ENCODE measurements at regions not wholly inside any gene's neighbourhood (a gene's known extent, or its start where the extent isn't known, plus 50 kb on each side); places are given as distances from the start of the nearest gene placed in this dataset.

- Histone ChIP-seq H3K9ac (ENCODE audit: low read length) (no peak overlapping the region), H3K9me3 (ENCODE audit: control insufficient read depth, low read length) (peaks cover 2% of the 10 kb centered on the region), H3K4me3 (ENCODE audit: low read length) (no peak overlapping the region), H3K4me1 (ENCODE audit: control insufficient read depth, insufficient read depth, low read length) (no peaks in the 10 kb centered on the region), H3K27me3 (replicated peaks; ENCODE audit: control insufficient read depth, insufficient read depth, low read length) (peaks cover 5% of the 10 kb centered on the region), H3K36me3 (ENCODE audit: control insufficient read depth, insufficient read depth, low read length, severe bottlenecking) (no peaks in the 10 kb centered on the region)
- DNase-seq (ENCODE audit: low read depth) = no peak
Measured at GRCh38 chr21:35962917-35963316, 97.4 kb downstream of the SETD4 start.

- H3K9ac ChIP-seq (ENCODE audit: low read length) = no peak overlapping the region
- H3K4me3 ChIP-seq (ENCODE audit: low read length) = no peak overlapping the region
- no peak for DNase-seq (ENCODE audit: low read depth)
- H3K36me3 ChIP-seq (ENCODE audit: control insufficient read depth, insufficient read depth, low read length, severe bottlenecking) = no peaks in the 10 kb centered on the region
- H3K9me3 ChIP-seq (ENCODE audit: control insufficient read depth, low read length) = peaks cover 5% of the 10 kb centered on the region
- H3K4me1 ChIP-seq (ENCODE audit: control insufficient read depth, insufficient read depth, low read length) = no peaks in the 10 kb centered on the region
- H3K27me3 ChIP-seq (replicated peaks; ENCODE audit: control insufficient read depth, insufficient read depth, low read length) = peaks cover 8% of the 10 kb centered on the region
Measured at GRCh38 chr21:35954066-35954465, 106.3 kb downstream of the SETD4 start.

- Histone ChIP-seq H3K9me3 (ENCODE audit: control insufficient read depth, low read length) (peaks cover 5% of the 10 kb centered on the region), H3K36me3 (ENCODE audit: control insufficient read depth, insufficient read depth, low read length, severe bottlenecking) (no peaks in the 10 kb centered on the region), H3K9ac (ENCODE audit: low read length) (no peak overlapping the region), H3K27me3 (replicated peaks; ENCODE audit: control insufficient read depth, insufficient read depth, low read length) (peaks cover 8% of the 10 kb centered on the region), H3K4me1 (ENCODE audit: control insufficient read depth, insufficient read depth, low read length) (no peaks in the 10 kb centered on the region), H3K4me3 (ENCODE audit: low read length) (no peak overlapping the region)
- peak; percentile 24 for DNase-seq (ENCODE audit: low read depth)
Measured at GRCh38 chr21:35953597-35953996, 106.7 kb downstream of the SETD4 start.

DNA sequence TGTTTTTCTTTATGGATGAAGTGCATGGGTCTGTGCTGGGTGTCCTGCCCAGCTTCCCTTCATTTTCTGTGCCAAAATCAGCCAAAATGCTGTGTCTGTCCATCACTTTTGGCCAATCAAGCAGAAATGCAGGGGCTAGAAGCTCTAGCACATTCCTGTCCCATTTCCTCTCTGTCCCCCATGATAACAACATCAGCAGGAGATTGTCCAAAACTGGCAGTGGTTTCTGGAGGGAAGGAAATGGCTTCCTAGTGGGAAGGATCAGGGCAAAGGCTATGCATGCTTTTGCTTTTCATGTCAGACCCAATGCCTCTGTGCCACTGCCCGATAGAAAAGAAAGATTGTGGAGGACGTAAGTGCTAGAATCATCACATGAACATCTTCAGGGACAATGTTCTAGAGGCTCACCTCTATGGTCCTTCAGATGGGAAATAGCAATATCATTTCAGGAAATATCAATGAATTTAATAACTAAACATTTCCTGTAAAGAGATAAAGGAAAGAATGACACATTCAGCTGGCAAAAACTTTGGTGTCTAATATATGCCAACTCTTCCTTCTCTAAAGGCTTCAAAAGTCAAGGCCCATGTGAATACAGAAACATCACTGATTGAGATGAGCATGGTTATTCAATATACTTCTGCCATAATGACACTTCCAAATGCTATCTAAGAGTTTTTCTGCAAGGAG, 107.5 kb downstream of the SETD4 start:
- H3K9me3 ChIP-seq (ENCODE audit: control insufficient read depth, low read length) = peaks cover 2% of the 10 kb centered on the region

GRCh38 chr21:35948982-35949381, 111.3 kb downstream of the SETD4 start:
- DNase-seq (ENCODE audit: low read depth) = no peak
- Histone ChIP-seq H3K27me3 (replicated peaks; ENCODE audit: control insufficient read depth, insufficient read depth, low read length) (no peaks in the 10 kb centered on the region), H3K4me3 (ENCODE audit: low read length) (no peak overlapping the region), H3K9ac (ENCODE audit: low read length) (no peak overlapping the region), H3K4me1 (ENCODE audit: control insufficient read depth, insufficient read depth, low read length) (no peaks in the 10 kb centered on the region), H3K36me3 (ENCODE audit: control insufficient read depth, insufficient read depth, low read length, severe bottlenecking) (no peaks in the 10 kb centered on the region), H3K9me3 (ENCODE audit: control insufficient read depth, low read length) (no peaks in the 10 kb centered on the region)

More for the DNA sequence above, 107.5 kb downstream of the SETD4 start:
- no peak for DNase-seq (ENCODE audit: low read depth)
- H3K9ac ChIP-seq (ENCODE audit: low read length) = no peak overlapping the region
- peaks cover 8% of the 10 kb centered on the region for H3K27me3 ChIP-seq (replicated peaks; ENCODE audit: control insufficient read depth, insufficient read depth, low read length)
- H3K36me3 ChIP-seq (ENCODE audit: control insufficient read depth, insufficient read depth, low read length, severe bottlenecking) = no peaks in the 10 kb centered on the region
- H3K4me3 ChIP-seq (ENCODE audit: low read length) = no peak overlapping the region
- no peaks in the 10 kb centered on the region for H3K4me1 ChIP-seq (ENCODE audit: control insufficient read depth, insufficient read depth, low read length)

DNA sequence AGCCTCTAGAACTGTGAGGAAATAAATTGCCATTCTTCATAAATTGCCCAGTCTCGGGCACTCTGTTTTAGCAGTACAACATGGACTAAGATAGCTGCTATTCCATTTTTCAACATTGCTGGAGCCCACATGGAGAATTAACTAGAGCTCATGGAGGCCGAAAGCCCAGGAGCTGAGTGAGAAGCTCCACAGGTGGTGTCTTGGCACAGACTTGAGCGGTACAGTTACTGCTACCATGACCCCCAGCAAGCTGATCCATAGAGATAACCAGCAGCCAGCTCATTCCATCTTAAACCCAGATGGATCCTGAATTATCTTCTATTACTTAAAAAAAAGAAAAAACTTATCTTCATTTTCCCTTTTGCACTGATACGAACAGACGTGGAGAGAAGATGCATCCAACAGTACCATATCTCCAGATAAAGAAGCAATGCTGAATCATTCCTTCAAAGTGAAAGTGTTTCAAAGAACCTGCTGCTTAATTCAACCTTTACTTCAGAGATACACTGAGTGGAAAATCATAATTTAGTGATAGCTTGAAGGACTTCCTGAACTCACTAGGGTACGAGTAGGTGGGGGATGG, 115.1 kb downstream of the SETD4 start:
- Histone ChIP-seq H3K9ac (ENCODE audit: low read length) (no peak overlapping the region), H3K36me3 (ENCODE audit: control insufficient read depth, insufficient read depth, low read length, severe bottlenecking) (no peaks in the 10 kb centered on the region), H3K4me3 (ENCODE audit: low read length) (no peak overlapping the region), H3K4me1 (ENCODE audit: control insufficient read depth, insufficient read depth, low read length) (peaks cover under 1% of the 10 kb centered on the region), H3K9me3 (ENCODE audit: control insufficient read depth, low read length) (no peaks in the 10 kb centered on the region), H3K27me3 (replicated peaks; ENCODE audit: control insufficient read depth, insufficient read depth, low read length) (no peaks in the 10 kb centered on the region)
- DNase-seq (ENCODE audit: low read depth) = no peak

GRCh38 chr21:35943752-35944151, 116.6 kb downstream of the SETD4 start:
- Histone ChIP-seq H3K27me3 (replicated peaks; ENCODE audit: control insufficient read depth, insufficient read depth, low read length) (no peaks in the 10 kb centered on the region), H3K9ac (ENCODE audit: low read length) (no peak overlapping the region), H3K9me3 (ENCODE audit: control insufficient read depth, low read length) (no peaks in the 10 kb centered on the region), H3K4me1 (ENCODE audit: control insufficient read depth, insufficient read depth, low read length) (peaks cover 5% of the 10 kb centered on the region), H3K36me3 (ENCODE audit: control insufficient read depth, insufficient read depth, low read length, severe bottlenecking) (no peaks in the 10 kb centered on the region), H3K4me3 (ENCODE audit: low read length) (no peak overlapping the region)
- no peak for DNase-seq (ENCODE audit: low read depth)

DNA sequence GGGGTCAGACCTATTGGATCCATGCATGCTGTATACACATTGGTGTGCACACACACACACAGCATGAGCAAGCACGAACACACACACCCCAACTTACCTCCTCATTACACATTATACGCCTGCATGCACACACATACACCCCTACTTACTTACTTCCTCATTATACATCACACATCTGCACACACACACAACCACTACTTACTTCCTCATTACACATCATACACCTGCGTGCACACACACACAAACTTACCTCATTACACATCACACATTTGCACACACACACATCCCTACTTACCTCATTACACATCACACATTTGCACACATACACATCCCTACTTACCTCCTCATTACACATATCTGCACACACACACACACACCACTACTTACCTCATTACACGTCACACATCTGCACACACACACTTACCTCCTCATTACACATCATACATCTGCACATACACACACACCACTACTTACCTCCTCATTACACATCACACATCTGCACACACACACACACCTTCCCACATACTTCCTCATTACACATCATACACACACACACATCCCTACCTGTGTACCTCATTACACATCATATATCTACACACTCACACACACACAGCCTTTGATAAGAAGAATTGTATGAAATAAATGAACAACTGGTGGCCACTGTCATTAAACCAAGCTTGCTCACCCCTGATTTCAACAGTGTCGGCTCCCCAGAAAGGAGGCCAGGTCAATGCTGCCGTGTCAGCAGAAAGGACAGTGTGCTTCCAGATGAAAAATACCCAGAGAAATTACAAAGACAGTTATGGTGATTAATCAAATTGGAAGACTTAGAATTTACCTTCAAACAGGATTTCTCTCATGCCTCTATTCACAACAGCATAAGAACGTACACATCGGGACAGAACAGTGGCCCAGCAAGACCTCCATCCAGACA, 117.8 kb downstream of the SETD4 start:
- Histone ChIP-seq H3K4me3 (ENCODE audit: low read length) (no peak overlapping the region), H3K36me3 (ENCODE audit: control insufficient read depth, insufficient read depth, low read length, severe bottlenecking) (no peaks in the 10 kb centered on the region), H3K9me3 (ENCODE audit: control insufficient read depth, low read length) (no peaks in the 10 kb centered on the region), H3K9ac (ENCODE audit: low read length) (no peak overlapping the region), H3K4me1 (ENCODE audit: control insufficient read depth, insufficient read depth, low read length) (peaks cover 5% of the 10 kb centered on the region), H3K27me3 (replicated peaks; ENCODE audit: control insufficient read depth, insufficient read depth, low read length) (no peaks in the 10 kb centered on the region)
- DNase-seq (ENCODE audit: low read depth) = no peak

DNA sequence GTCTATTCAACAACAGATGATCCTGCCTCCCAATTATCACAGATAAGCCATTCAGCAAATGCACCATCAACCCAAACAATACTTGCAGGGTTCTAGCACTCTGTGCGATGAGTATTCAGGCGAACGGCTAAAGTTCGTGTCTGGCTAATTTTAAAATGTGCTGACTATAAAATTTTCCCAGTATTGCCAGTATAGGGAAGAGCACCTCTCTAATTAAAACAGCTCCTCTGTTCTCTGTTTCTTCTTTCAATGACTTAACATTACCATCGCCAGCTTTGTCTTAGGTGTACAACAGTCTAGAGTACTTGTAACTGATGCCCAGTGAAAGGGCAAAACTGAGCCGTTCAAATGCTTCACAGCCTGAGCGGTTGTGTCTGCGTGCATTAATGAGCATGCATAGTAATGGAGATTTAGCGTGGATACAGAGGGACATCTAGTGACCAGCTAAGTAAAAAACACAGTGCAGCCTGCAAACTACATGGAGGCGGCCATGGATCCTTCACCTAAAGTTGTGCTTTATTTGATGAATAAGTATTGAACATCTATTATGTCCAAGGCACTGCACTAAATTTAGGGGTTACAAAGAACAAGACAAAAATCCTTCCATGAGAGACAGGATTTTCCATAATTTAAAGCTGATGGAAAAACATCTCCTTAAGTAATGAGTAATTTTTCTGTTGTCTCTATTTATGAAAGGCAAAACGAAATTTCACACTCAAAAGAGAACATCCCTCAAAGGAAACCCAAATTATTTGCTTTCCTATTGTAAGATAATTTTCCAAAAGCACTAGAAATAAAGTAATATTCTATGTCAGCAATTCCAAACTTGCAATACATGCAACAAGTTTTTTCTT, 120.0 kb downstream of the SETD4 start:
- Histone ChIP-seq H3K9ac (ENCODE audit: low read length) (peak overlapping the region; percentile 35), H3K27me3 (replicated peaks; ENCODE audit: control insufficient read depth, insufficient read depth, low read length) (no peaks in the 10 kb centered on the region), H3K36me3 (ENCODE audit: control insufficient read depth, insufficient read depth, low read length, severe bottlenecking) (no peaks in the 10 kb centered on the region), H3K9me3 (ENCODE audit: control insufficient read depth, low read length) (no peaks in the 10 kb centered on the region), H3K4me3 (ENCODE audit: low read length) (peak overlapping the region; percentile 61), H3K4me1 (ENCODE audit: control insufficient read depth, insufficient read depth, low read length) (peaks cover 5% of the 10 kb centered on the region)
- DNase-seq (ENCODE audit: low read depth) = peak; percentile 90

DNA sequence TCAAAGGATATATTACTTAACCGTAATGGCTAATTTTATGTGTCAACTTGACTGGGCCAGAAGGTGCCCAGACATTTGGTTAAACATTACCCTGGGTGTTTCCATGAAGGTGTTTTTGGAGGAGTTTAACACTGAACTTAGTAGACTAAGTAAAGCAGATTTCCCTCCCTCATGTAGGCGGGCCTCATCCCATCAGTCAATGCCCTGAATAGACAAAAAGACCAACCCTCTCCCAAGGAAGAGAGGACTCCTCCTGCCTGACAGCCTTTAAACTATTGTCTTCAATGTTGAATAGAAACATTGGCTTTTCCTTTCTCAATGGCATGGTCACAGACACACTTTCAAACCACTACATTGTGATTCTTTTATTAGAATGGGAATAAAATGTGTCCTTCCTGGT, 121.9 kb downstream of the SETD4 start:
- Histone ChIP-seq H3K27me3 (replicated peaks; ENCODE audit: control insufficient read depth, insufficient read depth, low read length) (no peaks in the 10 kb centered on the region), H3K4me1 (ENCODE audit: control insufficient read depth, insufficient read depth, low read length) (peaks cover 5% of the 10 kb centered on the region), H3K9ac (ENCODE audit: low read length) (no peak overlapping the region), H3K9me3 (ENCODE audit: control insufficient read depth, low read length) (no peaks in the 10 kb centered on the region), H3K36me3 (ENCODE audit: control insufficient read depth, insufficient read depth, low read length, severe bottlenecking) (no peaks in the 10 kb centered on the region), H3K4me3 (ENCODE audit: low read length) (no peak overlapping the region)
- no peak for DNase-seq (ENCODE audit: low read depth)
